Left renal pelvis (tissue), 4 donors: ENCODE measurements at regions not wholly inside any gene's neighbourhood (a gene's known extent, or its start where the extent isn't known, plus 50 kb on each side); places are given as distances from the start of the nearest gene placed in this dataset.

Experiments
- DNase-seq, 4 donors: peaks; one replicate each; pipeline ENCODE4 v3.0.0-alpha.2; 2013; ENCODE audit warnings: low read depth in 4 of 4, low spot score in 3 of 4

DNA sequence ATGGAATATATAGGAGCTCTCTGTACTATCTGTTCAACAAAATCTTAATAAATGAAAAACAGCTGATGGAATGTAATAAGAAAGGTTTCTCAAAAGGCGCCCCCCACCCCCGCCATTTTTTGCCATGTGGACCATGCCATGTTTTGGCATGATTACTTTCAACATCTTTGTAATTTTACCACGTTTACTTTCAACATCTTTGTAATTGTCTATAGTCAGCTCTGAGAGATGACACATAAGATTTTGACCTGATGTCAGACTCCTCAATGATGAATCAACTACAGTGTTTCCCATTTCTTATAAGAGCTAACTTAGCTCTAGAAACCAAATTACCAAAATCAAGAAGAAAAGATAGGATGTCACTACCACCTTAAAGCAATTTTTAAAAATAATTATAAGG is 144.9 kb upstream of the AHR start:
- no peak for DNase-seq

DNA sequence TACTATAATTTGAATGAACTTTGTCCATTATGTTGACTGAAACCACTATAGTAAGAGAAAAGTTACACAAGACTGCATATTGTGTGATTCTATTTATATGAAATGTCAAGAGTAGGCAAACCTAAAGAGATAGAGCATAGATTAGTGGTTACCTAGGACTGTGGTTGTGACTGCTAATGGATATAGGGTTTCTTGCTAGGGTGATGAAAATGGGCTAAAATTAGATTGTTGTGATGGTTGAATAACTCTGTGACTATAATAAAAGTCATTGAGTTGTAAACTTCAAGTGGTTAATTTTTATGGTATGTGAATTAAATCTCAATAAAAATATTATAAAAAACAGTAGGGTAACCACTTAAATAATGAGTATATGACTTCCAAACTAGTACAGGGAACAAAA is 142.9 kb upstream of the AHR start:
- DNase-seq: no peak

DNA sequence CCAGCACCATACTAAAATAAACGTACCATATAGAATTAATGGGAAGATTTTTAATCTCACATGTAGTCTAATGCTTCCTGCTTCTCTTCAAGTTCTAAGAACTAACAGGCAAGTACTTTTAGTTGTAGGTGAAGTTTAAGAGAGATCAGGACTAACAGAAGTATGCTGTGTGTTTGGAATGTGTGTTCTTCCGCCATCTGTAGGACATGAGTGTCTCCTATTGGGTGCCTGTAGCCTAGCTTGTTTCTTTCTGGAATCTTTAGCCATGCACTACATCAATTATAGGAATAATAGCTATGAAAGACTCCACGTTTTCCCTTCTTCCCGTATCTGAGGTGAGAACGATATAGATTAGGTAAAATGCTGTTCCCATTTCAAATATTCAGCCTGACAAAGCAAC is 140.2 kb upstream of the AHR start:
- no peak for DNase-seq

DNA sequence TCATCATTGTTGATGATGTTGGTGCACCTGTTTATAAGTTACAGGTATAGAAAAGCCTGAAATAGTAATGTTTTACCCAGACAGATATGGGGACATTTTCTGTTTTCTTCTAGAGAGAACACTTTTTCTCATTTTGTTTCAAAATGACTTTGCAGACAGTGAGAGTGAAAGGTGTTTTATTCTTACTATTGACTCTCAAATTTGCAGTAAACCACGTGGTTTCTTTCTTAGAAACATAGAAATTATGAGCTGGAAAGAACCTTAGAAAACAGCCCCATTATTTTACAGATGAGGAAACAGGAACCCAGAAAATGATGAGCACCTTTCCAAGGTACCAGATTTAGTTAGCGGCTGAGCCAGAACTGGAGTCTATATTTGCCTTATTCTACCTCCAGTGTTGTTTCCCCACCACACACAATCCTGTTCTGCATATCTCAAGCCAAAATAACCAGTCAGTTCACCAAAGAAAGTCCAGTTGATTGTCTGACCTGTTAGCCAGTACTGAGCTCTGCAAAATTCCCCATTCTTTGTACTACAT is 138.9 kb upstream of the AHR start:
- DNase-seq: no peak

DNA sequence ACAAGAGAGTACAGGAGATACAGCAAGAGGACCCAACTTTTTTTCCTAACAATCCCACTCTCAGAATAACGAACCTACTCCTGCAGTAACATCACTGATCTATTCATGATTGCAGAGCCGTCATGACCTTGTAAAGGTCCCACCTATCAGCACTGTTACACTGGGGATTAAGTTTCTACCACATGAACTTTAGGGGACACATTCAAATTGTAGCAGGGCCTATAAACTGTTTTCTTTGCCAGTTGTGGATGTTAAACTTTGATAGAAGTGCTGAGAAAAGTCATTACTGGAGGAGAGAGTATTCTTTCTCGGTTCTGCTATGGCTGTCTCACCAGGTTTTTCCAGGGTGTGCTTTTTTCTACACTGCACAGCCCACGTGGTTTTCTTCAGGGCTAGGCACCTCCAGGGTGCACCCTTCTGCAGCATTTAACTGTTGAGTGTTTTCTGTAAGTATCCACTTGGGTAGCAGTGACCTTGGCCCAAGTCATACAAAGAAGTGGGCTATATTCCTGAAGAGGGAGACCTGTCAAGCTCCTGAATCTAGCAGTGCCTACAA is 131.6 kb upstream of the AHR start:
- no peak for DNase-seq

DNA sequence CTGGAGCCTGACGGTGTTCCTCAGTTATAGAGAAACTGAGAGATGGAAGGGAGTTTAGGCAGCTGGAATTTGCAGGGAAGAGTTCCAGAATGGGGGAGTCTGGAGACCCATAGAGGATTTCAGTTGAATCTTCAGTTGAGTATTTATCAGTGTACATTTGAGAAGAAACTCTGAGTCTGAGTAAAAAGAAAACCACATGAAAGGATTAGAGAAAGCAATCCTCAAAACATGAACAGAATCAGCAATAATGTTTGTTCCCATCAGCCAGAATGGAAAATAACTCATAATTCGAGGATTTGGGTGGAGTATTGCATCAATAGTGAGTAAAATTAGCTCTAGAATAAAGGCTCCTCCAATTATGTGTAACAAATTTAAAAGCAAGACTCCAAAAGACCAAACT is 130.0 kb upstream of the AHR start:
- DNase-seq: no peak

DNA sequence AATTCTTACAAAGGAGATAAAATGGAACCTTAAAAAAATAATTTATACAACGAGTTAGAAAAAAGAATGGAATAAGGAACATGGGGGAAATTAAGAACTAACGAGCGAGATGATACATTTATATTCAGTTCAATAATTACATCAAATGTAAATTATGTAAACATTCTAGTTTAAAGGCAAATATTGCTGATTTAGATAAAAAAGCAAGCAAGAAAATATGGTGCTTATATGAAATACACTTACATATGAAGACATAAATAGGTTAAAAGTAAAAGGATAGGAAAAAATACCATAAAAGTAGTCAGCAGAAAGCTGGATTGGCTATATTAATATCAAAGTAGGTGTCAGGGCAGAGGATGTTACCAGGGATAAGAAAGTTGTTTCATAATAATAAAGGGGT is 127.0 kb upstream of the AHR start:
- no peak for DNase-seq

DNA sequence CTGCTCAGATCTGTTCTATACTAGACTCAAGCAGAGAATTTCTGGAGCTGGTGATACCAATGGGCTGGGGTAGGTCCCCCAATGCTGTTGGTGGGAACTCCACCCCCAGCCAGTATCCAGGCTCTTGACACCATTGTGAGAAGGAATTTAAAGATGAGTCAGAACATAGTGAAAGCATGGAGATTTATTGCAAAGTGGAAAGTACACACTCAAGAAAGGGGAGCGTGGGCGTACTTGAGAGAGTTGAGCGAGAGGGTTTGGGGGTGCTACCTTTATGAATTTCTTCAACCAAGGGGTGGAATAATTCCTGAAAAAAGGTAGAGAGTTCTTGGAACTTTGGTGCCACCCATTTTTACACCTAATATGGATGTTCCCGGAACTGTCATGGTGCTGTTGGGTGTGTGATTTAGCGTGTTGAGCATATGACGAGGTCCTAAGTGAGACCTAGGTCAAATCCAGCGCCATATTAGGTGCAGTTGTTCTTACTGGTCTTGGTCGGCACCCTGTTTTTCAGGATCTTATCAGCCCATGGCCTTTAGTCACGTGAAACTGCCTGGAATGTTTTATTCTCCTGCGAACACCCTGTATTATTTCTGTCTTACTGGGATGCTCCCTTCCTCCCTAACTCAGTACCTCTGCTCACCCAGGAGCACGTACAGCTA is 122.0 kb upstream of the AHR start:
- no peak for DNase-seq

DNA sequence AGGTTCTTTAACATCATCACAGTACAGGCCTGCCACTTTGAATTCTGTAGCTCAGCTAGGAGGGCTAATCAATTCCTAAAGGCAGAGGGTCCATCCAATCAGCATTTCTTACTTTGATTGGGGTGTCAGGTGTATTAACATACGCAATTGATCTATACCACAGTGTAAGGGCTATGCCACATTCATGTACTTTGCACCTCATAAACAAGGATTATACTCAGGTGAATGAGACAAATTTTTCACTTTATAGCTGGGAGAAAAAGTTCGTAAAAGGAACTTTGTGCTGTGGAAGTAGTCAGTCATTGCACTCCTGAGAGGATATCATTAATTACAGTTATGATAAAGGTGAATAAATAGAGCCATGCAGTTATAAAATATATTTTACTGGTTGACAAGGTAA is 119.9 kb upstream of the AHR start:
- no peak for DNase-seq

DNA sequence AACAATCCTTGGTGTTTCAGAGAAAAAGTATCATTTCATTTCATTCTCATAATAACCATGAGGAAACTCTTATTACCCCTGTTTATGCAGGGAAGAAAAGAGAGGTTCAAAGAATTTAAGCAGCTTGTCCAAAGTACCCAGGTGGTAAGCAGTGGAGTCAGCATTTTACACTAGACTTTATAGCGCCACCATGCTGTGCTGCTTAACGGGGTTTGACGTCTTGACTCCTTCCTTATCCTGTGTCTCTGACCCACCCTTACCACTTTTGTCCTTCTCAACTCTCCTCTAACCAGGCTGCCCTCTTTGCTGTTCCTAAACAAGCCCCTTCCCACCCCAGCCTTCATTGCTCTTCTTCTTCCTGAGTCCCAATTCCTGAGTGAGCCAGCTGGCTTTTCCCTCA is 117.0 kb upstream of the AHR start:
- no peak for DNase-seq

DNA sequence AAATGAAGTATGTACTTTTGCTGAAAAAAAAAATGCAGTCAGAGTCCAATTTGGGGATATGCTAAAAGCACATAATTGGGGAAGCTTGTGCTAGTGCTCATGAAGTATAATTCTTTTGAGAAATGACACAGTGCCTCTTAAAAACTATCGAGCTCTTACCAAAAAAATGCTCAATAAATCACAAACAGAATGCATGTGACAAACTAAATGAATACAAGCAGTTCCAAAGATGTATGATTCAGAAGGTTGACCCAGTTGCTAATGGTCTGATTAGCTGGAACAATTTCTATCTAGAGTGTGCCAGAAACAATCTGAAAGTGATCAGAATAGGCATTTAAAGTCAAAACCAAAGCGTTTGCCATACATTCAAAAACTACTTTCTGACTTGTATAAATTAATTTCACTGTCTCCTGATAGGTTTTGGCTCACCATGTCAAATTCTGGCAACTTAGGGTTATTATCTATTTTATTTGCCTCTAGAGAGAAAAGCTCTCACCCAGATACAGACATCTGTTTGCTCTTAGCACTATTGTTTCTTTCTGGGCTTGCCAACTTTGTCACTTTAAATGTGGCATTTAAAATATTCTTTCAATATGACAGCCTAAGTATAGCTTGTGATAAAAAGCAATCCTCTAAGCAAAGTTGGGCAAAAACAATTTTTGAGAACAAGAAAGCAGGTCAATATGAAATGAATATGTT is 114.7 kb upstream of the AHR start:
- no peak for DNase-seq

DNA sequence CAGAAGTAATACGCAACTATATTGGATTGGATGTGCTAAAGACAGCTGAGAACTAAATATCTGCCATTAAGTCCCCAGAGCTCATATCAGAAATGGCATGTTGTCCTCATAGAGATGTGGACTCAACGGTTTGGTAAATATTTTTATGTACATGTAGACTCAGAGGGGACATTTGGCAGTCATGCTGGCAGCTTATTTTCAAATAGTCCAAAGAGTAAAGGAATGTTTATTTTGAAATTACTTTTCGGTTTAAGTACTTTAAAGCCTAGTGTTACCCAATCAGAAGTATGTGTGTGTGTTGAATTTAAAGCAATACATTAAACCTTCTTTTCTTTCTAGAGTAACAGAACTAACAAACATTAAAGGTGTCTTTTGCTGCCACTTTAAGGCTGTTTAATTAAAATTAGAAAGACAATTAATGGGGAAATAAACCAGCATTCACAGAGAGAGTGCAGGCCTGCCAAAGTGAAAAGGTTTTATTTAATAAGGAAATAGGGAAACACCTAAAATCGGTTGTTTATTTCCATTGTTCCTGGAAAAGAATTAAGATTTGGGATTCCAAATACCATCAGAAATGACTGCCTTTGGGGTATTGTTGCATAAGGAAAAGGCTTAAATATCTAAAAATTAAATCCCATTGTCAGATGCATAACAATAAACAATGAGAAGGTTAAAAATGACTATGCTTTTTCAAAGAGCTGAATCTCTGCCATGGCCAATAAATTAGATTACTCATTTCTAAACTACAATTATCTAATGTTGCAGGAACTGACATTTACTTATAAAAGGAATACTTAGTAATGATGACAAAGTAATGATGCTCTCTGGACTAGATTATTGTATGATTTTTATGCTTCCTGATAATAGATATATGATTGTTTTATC is 113.4 kb upstream of the AHR start:
- no peak for DNase-seq

DNA sequence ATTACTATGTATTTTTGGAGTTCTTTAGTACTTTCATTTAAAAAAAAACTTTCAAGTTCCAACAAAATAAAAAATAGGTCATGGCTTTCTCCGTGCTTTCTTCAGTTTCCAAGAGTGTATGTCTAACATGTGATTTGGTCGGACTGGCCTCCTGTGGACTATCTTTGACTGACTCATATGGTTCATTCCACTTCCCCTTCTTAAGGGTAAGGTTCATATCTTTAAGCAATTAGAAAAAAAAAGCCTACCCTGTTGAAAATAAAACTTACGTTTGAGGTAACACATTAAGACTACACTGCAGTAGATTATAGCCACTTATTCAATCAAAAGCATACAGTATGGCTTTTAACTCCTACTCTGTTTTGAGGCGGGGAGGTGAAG is 112.8 kb upstream of the AHR start:
- DNase-seq: no peak

DNA sequence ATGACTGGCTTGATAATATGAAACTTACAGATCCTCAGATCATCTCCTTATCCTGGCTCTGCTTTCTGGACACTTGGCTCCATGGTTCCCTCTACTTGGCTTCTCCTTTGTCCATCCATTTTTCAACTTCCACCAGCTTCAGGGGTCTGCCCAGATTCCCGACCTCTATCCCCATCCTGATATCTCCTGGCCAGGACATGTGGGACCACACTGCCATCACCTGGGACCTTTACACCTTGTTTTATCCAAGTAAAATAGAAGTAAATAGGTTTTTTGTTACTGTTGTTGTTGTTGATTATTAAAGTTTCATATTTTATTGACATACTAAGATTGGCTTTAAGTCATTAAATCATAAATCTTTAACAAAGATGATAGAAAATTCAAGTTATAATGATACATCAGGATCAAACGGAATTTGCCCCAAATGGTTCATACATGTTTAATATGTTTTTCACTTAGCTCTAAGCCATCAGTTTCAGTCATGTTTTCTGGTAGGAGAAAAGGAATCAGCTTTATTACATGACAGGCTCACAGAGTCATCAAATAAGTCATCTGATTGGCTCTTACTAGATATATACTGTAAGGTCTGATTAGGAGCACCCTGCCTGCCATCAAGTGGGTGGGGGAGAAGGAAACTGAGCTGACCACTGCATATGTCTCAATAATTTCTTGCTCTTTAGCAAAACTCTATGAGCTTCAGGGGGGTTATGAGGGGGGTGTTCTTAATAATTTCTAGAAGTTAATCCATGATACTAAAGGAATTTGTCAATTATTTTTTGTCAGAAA is 111.5 kb upstream of the AHR start:
- no peak for DNase-seq

DNA sequence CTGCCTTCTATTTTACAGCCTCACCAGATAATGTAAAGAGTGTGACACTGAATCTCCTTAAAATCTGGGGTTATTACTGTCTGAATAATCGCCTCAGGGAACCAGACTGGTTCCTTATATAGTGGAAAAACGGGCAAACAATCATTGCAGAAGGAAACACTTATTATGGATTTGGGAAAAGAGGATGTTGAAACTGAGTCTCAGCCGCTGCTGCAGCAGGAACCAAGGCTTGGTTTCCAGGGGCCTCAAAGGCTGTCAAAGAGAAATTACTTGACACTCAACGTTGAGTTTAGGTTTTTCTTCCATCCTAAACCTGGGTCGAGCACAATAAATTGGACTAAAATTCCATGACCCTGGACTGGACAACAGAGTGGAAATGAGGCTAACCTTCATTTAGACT is 103.8 kb upstream of the AHR start:
- DNase-seq: no peak

DNA sequence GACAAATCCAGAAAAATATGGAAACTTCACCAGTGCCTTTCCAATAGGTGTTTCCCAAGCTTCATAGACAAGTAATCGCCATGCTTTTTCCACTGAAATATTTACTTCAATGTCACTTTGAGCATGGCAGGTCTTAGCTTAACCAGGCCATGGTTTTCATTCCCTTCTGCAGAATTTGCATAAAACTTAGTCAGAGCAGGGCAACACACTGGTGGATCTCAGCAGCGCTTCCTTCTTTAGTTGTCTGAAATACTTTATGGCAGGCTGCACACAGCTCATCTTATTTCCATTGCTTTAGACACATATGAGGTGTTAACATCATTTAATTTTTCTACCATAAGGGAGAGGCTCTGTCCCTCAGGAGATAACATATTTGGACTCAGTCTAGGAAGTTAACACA is 102.9 kb upstream of the AHR start:
- DNase-seq: no peak

DNA sequence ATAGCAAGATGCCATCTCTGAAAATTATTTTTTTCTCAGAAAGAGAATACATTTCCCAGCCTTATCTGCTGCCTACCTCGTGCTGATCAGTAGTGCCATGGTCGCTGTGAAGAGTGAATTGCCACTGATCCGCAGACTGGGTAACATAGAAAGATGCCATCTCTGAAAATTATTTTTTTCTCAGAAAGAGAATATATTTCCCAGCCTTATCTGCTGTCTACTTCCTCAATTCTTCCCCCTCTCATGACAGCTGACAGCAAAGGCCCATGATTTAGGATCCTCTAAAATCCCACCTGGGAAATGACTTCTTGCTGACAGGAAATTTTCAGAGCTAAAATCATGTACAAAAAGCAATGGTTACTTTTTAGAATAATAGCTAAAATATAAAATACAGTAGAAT is 92.5 kb upstream of the AHR start:
- no peak for DNase-seq

DNA sequence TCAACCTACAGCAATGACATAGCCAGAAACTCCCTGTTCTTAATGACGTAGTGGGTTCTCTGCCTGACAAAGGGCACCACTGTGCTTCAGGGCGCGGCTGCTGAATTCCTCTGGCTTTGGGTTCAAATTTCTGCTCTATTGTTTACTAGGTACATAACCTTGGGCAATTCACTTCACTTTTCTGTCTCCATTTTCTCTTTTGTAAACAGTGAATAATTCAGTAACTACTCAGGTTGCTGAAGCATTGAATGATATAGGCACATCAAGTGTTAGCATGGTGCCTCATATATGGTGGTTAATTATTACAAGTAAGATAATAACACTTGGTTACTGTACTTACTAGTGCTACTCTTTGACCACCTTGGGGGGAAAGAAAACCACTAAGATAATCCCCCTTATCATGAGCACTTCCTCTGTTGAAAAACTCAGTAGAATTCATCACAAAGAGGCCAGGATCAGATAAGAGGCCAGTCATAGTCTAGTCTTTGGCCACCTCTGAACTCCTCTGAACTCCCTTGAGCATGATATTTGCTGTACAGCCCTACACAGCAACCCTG is 92.0 kb upstream of the AHR start:
- no peak for DNase-seq

DNA sequence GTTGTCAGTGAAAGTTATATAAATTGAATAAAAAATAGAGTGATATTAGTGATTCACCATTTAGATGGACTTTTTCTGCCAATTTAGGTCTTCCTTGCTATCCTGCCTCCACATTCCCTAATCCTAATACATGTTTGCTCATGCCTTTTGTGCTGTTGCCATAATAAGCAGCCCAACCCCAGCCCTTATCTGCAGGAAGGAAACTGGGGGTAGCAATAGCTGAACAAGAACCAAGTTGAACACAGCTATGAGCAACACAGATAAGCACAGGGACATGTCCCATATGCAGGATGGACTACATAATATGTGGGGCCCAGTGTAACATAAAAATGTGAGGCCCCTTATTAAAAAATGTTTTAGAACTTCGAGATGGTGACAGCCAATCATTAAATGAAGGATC is 91.2 kb upstream of the AHR start:
- no peak for DNase-seq

DNA sequence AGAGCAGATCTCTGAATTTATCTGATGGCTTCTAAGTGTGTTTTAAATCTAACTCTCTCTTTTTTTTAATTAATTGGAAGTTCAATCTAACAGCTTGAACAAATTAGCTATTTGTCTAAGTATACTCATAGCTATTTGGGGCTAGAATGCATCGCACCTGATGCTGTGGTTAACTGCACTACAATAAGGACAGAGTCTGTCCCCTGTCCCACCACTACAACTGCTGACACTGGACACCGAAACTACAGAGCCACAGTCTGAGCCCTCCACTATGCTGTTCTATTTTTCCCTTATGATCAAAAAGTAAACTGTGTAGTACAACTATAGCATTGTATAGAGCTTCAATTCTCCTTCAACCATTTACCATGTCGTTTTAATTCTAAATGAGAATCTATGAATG is 89.4 kb upstream of the AHR start:
- DNase-seq: no peak
